ENCODE measurements at regions not wholly inside any gene's neighbourhood (a gene's known extent, or its start where the extent isn't known, plus 50 kb on each side); places are given as distances from the start of the nearest gene placed in this dataset.

DNA sequence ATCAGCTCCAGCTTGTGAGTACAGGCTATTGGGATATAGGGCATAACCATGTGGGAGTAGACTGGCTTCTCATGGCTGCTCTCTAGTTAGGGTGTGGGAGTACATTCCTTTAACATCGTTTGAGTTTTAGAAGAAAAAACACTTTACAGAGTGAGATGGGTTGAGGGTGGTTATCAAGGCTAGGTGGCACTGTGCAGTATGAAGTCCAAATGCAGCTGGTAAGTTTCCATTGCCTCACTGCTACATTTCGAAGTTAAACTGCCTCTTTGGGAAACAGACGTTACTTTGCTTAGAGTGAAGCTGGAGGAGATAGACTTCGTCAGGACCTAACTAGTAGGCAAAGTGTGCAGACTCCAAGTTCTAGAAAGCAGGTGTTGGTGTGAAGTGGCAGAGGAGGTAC is 192.4 kb downstream of the SQOR start:
- no peak for DNase-seq (ENCODE audit: low read depth)
- TF ChIP-seq CTCF (IDR thresholded peaks at IDR 0.05; ENCODE audit: insufficient read depth, low read depth, low read length, missing control alignments), result no peak
- no peak overlapping the region for H3K4me3 ChIP-seq (ENCODE audit: low read depth, low read length)

DNA sequence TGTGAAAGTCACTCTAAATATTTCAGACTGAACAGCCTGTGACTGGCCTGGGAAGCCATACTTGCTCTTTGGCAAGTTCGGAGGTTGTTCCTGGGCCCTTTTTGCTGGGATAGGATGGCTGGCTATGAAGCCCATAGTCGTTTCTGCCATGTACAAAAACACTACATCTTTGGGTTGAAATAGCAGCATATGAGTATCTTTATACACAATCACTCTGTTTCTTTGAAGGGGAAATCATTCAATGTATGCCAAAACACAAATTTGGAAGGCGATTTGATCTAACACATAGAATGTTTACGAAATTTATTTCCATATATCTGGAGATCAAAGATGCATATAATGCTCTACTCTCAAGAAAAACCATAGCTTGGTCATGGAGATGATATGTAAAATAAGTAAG is 192.9 kb downstream of the SQOR start:
- TF ChIP-seq CTCF (IDR thresholded peaks at IDR 0.05; ENCODE audit: insufficient read depth, low read depth, low read length, missing control alignments), result no peak

GRCh38 chr15:45829336-45830153 is 194.7 kb downstream of the SQOR start:
- DNase-seq (ENCODE audit: low read depth), result no peak
- TF ChIP-seq CTCF (IDR thresholded peaks at IDR 0.05; ENCODE audit: insufficient read depth, low read depth, low read length, missing control alignments), result no peak
- no peak overlapping the region for H3K4me3 ChIP-seq (ENCODE audit: low read depth, low read length)

More for the DNA sequence above, 192.9 kb downstream of the SQOR start:
- DNase-seq (ENCODE audit: low read depth), result no peak
- no peak overlapping the region for H3K4me3 ChIP-seq (ENCODE audit: low read depth, low read length)

DNA sequence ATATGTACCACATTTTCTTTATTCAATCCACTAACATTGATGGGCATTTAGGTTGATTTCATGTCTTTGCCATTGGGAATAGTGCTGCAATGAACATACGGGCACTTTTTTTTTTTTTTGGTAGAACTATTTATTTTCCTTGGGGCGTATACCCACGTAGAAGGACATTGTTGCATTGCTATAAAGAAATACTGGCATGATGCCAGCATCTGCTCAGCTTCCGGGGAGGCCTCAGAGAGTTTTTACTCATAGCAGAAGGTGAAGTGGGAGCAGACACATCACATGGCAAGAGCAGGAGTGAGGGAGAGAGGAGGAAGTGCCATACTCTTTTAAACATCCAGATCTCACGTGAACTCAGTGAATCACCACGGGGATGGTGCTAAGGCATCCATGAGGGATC is 197.0 kb downstream of the SQOR start:
- H3K4me3 ChIP-seq (ENCODE audit: low read depth, low read length), result no peak overlapping the region
- TF ChIP-seq CTCF (IDR thresholded peaks at IDR 0.05; ENCODE audit: insufficient read depth, low read depth, low read length, missing control alignments), result no peak
- DNase-seq (ENCODE audit: low read depth), result no peak

DNA sequence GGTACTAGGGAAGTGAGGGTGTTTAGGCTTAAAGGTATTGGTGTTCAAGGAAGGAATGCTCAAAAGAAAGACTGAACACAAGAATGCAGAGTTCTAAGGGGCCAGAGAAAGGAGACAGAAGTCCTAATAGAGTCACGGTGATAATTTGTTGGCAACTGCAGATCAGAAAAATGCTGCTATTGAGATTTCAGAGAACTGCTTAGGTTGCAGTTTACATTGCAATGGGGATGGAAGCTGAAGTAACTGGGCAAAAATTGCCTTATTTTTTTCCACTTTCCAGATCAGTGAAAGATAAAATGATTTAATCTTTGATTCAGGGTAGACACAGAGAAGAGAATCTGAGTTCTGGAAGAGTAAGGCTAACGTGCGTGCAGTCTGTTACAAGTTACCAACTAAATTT is 199.8 kb downstream of the SQOR start:
- H3K4me3 ChIP-seq (ENCODE audit: low read depth, low read length), result no peak overlapping the region
- no peak for DNase-seq (ENCODE audit: low read depth)
- TF ChIP-seq CTCF (IDR thresholded peaks at IDR 0.05; ENCODE audit: insufficient read depth, low read depth, low read length, missing control alignments), result no peak

- no peak overlapping the region for H3K4me3 ChIP-seq (ENCODE audit: low read depth, low read length)
- TF ChIP-seq CTCF (IDR thresholded peaks at IDR 0.05; ENCODE audit: insufficient read depth, low read depth, low read length, missing control alignments), result no peak
- DNase-seq (ENCODE audit: low read depth), result no peak
Measured at GRCh38 chr15:45842151-45842550, 207.3 kb downstream of the SQOR start.

DNA sequence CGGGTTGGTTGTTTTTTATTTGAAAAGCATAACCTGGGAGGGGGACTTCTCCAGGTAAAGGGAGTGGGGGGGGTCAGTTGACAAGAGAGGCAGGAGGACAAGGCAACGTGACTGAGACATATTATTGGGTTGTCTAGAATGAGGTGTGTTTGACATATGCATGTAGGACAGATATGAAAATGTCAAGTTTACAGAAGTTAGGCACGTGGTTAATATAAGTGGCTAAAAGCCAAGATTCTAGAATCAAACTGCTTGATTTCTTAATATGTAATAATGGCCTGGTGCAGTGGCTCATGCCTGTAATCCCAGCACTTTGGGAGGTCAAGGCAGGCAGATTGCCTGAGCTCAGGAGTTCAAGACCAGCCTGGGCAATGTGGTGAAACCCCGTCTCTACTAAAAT is 212.8 kb downstream of the SQOR start:
- no peak overlapping the region for H3K4me3 ChIP-seq (ENCODE audit: low read depth, low read length)
- DNase-seq (ENCODE audit: low read depth), result no peak
- no peak for TF ChIP-seq CTCF (IDR thresholded peaks at IDR 0.05; ENCODE audit: insufficient read depth, low read depth, low read length, missing control alignments)
